SU-DHL-6 (cell line): ENCODE measurements at regions not wholly inside any gene's neighbourhood (a gene's known extent, or its start where the extent isn't known, plus 50 kb on each side); places are given as distances from the start of the nearest gene placed in this dataset.

Experiments
- EZH2phosphoT487 ChIP-seq: fragments of 200-600 bp; sonication (generic), shearing (Covaris generic); conservative IDR thresholded peaks from 2 replicates; pipeline ENCODE4 v1.6.1; 2018; ENCODE audit warnings: mild to moderate bottlenecking, antibody characterized with exemption, low read length, moderate library complexity, mixed read lengths
- TF ChIP-seq, protein P1 (sequence below): fragments of 200-600 bp; sonication (generic); IDR thresholded peaks from one replicate; pipeline ENCODE4 v1.5.1; 2017; ENCODE audit warnings: antibody characterized with exemption, mild to moderate bottlenecking, low read length, moderate library complexity; ENCODE audit not compliant: insufficient read depth, poor library complexity, severe bottlenecking

DNA sequence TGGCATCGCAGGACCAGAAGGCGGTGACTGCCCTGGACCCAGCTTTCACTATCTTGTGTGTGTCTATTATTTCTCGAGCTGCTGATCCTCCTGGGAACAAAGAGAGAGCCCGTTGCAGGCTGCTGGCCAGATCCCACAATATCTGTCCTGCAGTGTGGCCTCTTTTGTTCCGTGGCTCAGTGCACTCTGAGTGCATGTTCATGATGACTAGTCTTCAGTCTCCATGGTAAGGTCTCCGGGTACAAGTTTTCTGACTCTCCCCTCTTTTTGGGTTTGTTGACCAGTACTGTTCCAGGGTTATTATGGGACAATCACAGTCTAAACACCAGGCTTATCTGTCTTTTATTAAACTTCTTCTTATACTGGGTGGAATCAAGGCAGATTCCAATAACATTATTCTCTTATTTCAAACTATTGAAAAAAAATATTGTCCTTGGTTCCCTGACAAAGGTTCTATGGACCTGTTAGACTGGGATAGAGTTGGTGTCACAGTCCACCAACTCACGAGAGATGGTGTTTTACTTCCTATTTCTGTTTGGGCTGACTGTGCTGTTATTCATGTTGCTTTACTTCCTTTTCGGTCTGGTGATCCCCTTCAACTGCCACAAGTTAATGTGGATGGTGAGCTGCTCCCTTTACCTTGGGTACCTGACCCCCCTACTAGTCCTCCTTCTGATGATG, 192.9 kb upstream of the ALG10B start:
- TF ChIP-seq, protein P1, sequence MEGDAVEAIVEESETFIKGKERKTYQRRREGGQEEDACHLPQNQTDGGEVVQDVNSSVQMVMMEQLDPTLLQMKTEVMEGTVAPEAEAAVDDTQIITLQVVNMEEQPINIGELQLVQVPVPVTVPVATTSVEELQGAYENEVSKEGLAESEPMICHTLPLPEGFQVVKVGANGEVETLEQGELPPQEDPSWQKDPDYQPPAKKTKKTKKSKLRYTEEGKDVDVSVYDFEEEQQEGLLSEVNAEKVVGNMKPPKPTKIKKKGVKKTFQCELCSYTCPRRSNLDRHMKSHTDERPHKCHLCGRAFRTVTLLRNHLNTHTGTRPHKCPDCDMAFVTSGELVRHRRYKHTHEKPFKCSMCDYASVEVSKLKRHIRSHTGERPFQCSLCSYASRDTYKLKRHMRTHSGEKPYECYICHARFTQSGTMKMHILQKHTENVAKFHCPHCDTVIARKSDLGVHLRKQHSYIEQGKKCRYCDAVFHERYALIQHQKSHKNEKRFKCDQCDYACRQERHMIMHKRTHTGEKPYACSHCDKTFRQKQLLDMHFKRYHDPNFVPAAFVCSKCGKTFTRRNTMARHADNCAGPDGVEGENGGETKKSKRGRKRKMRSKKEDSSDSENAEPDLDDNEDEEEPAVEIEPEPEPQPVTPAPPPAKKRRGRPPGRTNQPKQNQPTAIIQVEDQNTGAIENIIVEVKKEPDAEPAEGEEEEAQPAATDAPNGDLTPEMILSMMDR, result no peak
- TF ChIP-seq EZH2phosphoT487, result no peak
